ENCODE measurements at regions not wholly inside any gene's neighbourhood (a gene's known extent, or its start where the extent isn't known, plus 50 kb on each side); places are given as distances from the start of the nearest gene placed in this dataset.

GRCh38 chr7:97479740-97480290 is 252.1 kb upstream of the TAC1 start:
- no peak overlapping the region for H3K4me3 ChIP-seq (ENCODE audit: low read depth, low read length)
- no peak for TF ChIP-seq CTCF (conservative IDR thresholded peaks at IDR 0.05; ENCODE audit: low read depth, low read length)
- DNase-seq (ENCODE audit: low read depth): no peak

- TF ChIP-seq CTCF (conservative IDR thresholded peaks at IDR 0.05; ENCODE audit: low read depth, low read length): no peak
- DNase-seq (ENCODE audit: low read depth): no peak
Measured at GRCh38 chr7:97480772-97481390, 251.0 kb upstream of the TAC1 start.

GRCh38 chr7:97495487-97495886 is 236.4 kb upstream of the TAC1 start:
- no peak for DNase-seq (ENCODE audit: low read depth)
- TF ChIP-seq CTCF (conservative IDR thresholded peaks at IDR 0.05; ENCODE audit: low read depth, low read length): no peak
- no peak overlapping the region for H3K4me3 ChIP-seq (ENCODE audit: low read depth, low read length)

More at GRCh38 chr7:97480772-97481390, 251.0 kb upstream of the TAC1 start:
- H3K4me3 ChIP-seq (ENCODE audit: low read depth, low read length): no peak overlapping the region

GRCh38 chr7:97499204-97499603 is 232.7 kb upstream of the TAC1 start:
- H3K4me3 ChIP-seq (ENCODE audit: low read depth, low read length): no peak overlapping the region
- DNase-seq (ENCODE audit: low read depth): peak; percentile 9
- peak; percentile 77 for TF ChIP-seq CTCF (conservative IDR thresholded peaks at IDR 0.05; ENCODE audit: low read depth, low read length)

GRCh38 chr7:97503367-97504094 is 228.4 kb upstream of the TAC1 start:
- DNase-seq (ENCODE audit: low read depth): no peak
- H3K4me3 ChIP-seq (ENCODE audit: low read depth, low read length): no peak overlapping the region
- no peak for TF ChIP-seq CTCF (conservative IDR thresholded peaks at IDR 0.05; ENCODE audit: low read depth, low read length)

GRCh38 chr7:97506728-97507127 is 225.2 kb upstream of the TAC1 start:
- H3K4me3 ChIP-seq (ENCODE audit: low read depth, low read length): no peak overlapping the region
- no peak for DNase-seq (ENCODE audit: low read depth)
- TF ChIP-seq CTCF (conservative IDR thresholded peaks at IDR 0.05; ENCODE audit: low read depth, low read length): no peak

All from epithelial cell of proximal tubule (primary cell).